ENCODE measurements at regions not wholly inside any gene's neighbourhood (a gene's known extent, or its start where the extent isn't known, plus 50 kb on each side); places are given as distances from the start of the nearest gene placed in this dataset.

- no peak for TF ChIP-seq CTCF (IDR thresholded peaks at IDR 0.05; ENCODE audit: low read length)
- no peak for TF ChIP-seq EZH2 (IDR thresholded peaks at IDR 0.05; ENCODE audit: borderline replicate concordance, low read length)
These were observed 112.4 kb upstream of the VANGL1 start for GRCh38 chr1:115529216-115529897.

All from OCI-LY1 (cell line).